DOHH2 (cell line): ENCODE measurements at regions not wholly inside any gene's neighbourhood (a gene's known extent, or its start where the extent isn't known, plus 50 kb on each side); places are given as distances from the start of the nearest gene placed in this dataset.

Experiments used
- EZH2phosphoT487 ChIP-seq: fragments of 200-600 bp; sonication (generic); IDR thresholded peaks from 2 replicates; pipeline ENCODE4 v1.6.1; 2017; ENCODE audit warnings: borderline replicate concordance, mild to moderate bottlenecking, antibody characterized with exemption, low read length, moderate library complexity, mixed read lengths
- TF ChIP-seq, protein P1 (sequence below): fragments of 200-600 bp; sonication (generic); IDR thresholded peaks from one replicate; pipeline ENCODE4 v1.5.1; 2014; ENCODE audit warnings: antibody characterized with exemption, mild to moderate bottlenecking, low read depth, low read length; ENCODE audit not compliant: poor library complexity, severe bottlenecking

DNA sequence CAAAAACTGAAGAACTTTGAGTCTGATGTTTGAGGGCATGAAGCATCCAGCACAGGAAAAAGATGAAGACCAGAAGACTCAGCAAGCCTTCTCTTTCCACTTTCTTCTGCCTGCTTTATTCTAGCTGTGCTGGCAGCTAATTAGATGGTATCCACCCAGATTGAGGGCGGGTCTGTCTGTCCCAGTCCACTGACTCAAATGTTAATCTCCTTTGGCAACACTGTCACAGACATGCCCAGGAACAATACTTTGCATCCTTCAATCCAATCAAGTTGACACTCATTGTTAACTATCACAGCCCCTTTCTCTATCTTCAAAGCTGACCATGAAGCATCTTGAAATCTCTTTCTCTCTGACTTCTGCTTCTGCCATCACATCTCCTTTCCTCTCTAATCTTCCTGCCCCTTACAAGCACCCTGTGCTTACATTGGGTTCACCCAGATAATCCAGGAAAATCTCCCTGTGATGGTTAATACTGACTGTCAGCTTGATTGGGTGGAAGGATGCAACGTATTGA is 115.9 kb upstream of the CDH13 start:
- TF ChIP-seq, protein P1, sequence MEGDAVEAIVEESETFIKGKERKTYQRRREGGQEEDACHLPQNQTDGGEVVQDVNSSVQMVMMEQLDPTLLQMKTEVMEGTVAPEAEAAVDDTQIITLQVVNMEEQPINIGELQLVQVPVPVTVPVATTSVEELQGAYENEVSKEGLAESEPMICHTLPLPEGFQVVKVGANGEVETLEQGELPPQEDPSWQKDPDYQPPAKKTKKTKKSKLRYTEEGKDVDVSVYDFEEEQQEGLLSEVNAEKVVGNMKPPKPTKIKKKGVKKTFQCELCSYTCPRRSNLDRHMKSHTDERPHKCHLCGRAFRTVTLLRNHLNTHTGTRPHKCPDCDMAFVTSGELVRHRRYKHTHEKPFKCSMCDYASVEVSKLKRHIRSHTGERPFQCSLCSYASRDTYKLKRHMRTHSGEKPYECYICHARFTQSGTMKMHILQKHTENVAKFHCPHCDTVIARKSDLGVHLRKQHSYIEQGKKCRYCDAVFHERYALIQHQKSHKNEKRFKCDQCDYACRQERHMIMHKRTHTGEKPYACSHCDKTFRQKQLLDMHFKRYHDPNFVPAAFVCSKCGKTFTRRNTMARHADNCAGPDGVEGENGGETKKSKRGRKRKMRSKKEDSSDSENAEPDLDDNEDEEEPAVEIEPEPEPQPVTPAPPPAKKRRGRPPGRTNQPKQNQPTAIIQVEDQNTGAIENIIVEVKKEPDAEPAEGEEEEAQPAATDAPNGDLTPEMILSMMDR, result no peak
- TF ChIP-seq EZH2phosphoT487, result no peak
